MCF 10A (cell line): ENCODE measurements at regions not wholly inside any gene's neighbourhood (a gene's known extent, or its start where the extent isn't known, plus 50 kb on each side); places are given as distances from the start of the nearest gene placed in this dataset.

Experiments
- BruUV-seq: library from RNA; stranded (reverse); fragments of 400-500 nt; replicated peaks from 2 replicates; lab custom pipeline; 2021; lab: Mats Ljungman, UMichigan
- CTCF ChIA-PET: fragments of 300-600 bp; sonication (Branson Sonifier 250); formaldehyde crosslinking; extraction: SDS; loops from one replicate; lab custom pipeline; 2021; ENCODE audit warnings: antibody characterized with exemption, inconsistent platforms; lab: Yijun Ruan, JAX
- POLR2A ChIA-PET: fragments of 300-600, 350-650 bp; sonication (Branson Sonifier 250); formaldehyde crosslinking; extraction: SDS; loops from one replicate; lab custom pipeline; 2020; ENCODE audit warnings: antibody characterized with exemption, inconsistent platforms; lab: Yijun Ruan, JAX
- DNase-seq: peaks from one replicate; pipeline ENCODE4 v3.0.0-alpha.2; 2018; ENCODE audit not compliant: unreplicated experiment
- H3K27ac Mint-ChIP-seq: one replicate; pipeline ENCODE4 v1.8.0; 2022; ENCODE audit warnings: mild to moderate bottlenecking, low read depth, mixed read lengths; ENCODE audit not compliant: unreplicated experiment
- H3K27me3 Mint-ChIP-seq: one replicate; pipeline ENCODE4 v1.8.0; 2022; ENCODE audit warnings: mixed read lengths; ENCODE audit not compliant: insufficient read depth, unreplicated experiment
- H3K36me3 Mint-ChIP-seq: one replicate; pipeline ENCODE4 v1.8.0; 2022; ENCODE audit warnings: mild to moderate bottlenecking, moderate library complexity, mixed read lengths; ENCODE audit not compliant: insufficient read depth, unreplicated experiment
- H3K4me1 Mint-ChIP-seq: one replicate; pipeline ENCODE4 v1.8.0; 2022; ENCODE audit warnings: mixed read lengths; ENCODE audit not compliant: insufficient read depth, unreplicated experiment
- H3K4me3 Mint-ChIP-seq: one replicate; pipeline ENCODE4 v1.8.0; 2022; ENCODE audit warnings: mild to moderate bottlenecking, moderate library complexity, mixed read lengths; ENCODE audit not compliant: unreplicated experiment
- H3K9me3 Mint-ChIP-seq: one replicate; pipeline ENCODE4 v1.8.0; 2022; ENCODE audit warnings: mixed read lengths; ENCODE audit not compliant: unreplicated experiment
- CTCF ChIP-seq: fragments of 200-600 bp; IDR thresholded peaks from one replicate; pipeline ENCODE4 v1.8.0; 2022; ENCODE audit warnings: antibody characterized with exemption, mild to moderate bottlenecking; ENCODE audit not compliant: unreplicated experiment
- intact Hi-C: fragments of 100-400 bp; cut with micrococcal nuclease; formaldehyde crosslinking; loops from 2 replicates; pipeline ENCODE4 v1.14.1; 2022

GRCh38 chr1:60280256-60280655, 206.7 kb upstream of the C1orf87 start:
- no peak for DNase-seq
- peaks cover 17% of the 10 kb centered on the region for H3K4me1 Mint-ChIP-seq
- ChIA-PET POLR2A (no interaction called here), CTCF (interaction anchor here (0.7 to 3.3 kb wide), 19 partner anchors 7 to 836 kb away, joined by 3 to 82 read pairs (median 6); no protein-coding TSS in a partner anchor)
- intact Hi-C loops = loop anchor here (2.0 to 5.0 kb wide), 5 partner anchors 308 to 763 kb away; no protein-coding TSS in a partner anchor
- no TSS peak for BruUV-seq
- H3K4me3 Mint-ChIP-seq = no peak overlapping the region
- H3K36me3 Mint-ChIP-seq = no peaks in the 10 kb centered on the region
- H3K27ac Mint-ChIP-seq = no peak overlapping the region
- no peaks in the 10 kb centered on the region for H3K27me3 Mint-ChIP-seq
- no peaks in the 10 kb centered on the region for H3K9me3 Mint-ChIP-seq
- TF ChIP-seq CTCF = no peak

- CTCF ChIA-PET = interaction anchor here (0.7 to 3.3 kb wide), 6 partner anchors 11 to 1855 kb away, joined by 3 to 82 read pairs (median 3); no protein-coding TSS in a partner anchor
- BruUV-seq = no TSS peak
- no peak overlapping the region for H3K27ac Mint-ChIP-seq
Observed at GRCh38 chr1:60279798-60280197, 206.2 kb upstream of the C1orf87 start.

GRCh38 chr1:60277269-60277668, 203.7 kb upstream of the C1orf87 start:
- no peaks in the 10 kb centered on the region for H3K9me3 Mint-ChIP-seq
- H3K4me1 Mint-ChIP-seq = peaks cover 17% of the 10 kb centered on the region
- BruUV-seq = no TSS peak
- no peaks in the 10 kb centered on the region for H3K36me3 Mint-ChIP-seq
- no peak overlapping the region for H3K4me3 Mint-ChIP-seq
- H3K27ac Mint-ChIP-seq = no peak overlapping the region
- no peak for DNase-seq
- no peak for TF ChIP-seq CTCF
- ChIA-PET POLR2A (no interaction called here), CTCF (interaction anchor here (0.9 to 1.0 kb wide), 2 partner anchors 265 to 763 kb away, joined by 3 read pairs; no protein-coding TSS in a partner anchor)
- peaks cover 2% of the 10 kb centered on the region for H3K27me3 Mint-ChIP-seq
- intact Hi-C loops = no loop called here

More at GRCh38 chr1:60279798-60280197, 206.2 kb upstream of the C1orf87 start:
- Mint-ChIP-seq H3K27me3 (no peaks in the 10 kb centered on the region), H3K36me3 (no peaks in the 10 kb centered on the region), H3K9me3 (no peaks in the 10 kb centered on the region), H3K4me1 (peaks cover 17% of the 10 kb centered on the region), H3K4me3 (no peak overlapping the region)
- no peak for TF ChIP-seq CTCF
- DNase-seq = no peak
- POLR2A ChIA-PET = no interaction called here
- intact Hi-C loops = loop anchor here (2.0 to 5.0 kb wide), 5 partner anchors 307 to 763 kb away; no protein-coding TSS in a partner anchor

GRCh38 chr1:60274422-60275290, 201.1 kb upstream of the C1orf87 start:
- no TSS peak for BruUV-seq
- ChIA-PET CTCF (interaction anchor here (0.8 kb wide), 1 partner anchor 491 kb away, joined by 3 read pairs; no protein-coding TSS in a partner anchor), POLR2A (interaction anchor here (0.7 kb wide), 1 partner anchor 44 kb away, joined by 6 read pairs; no protein-coding TSS in a partner anchor)
- TF ChIP-seq CTCF = no peak
- H3K27ac Mint-ChIP-seq = no peak overlapping the region
- H3K36me3 Mint-ChIP-seq = no peaks in the 10 kb centered on the region
- no peaks in the 10 kb centered on the region for H3K9me3 Mint-ChIP-seq
- no peak for DNase-seq
- H3K4me3 Mint-ChIP-seq = no peak overlapping the region
- H3K27me3 Mint-ChIP-seq = peaks cover 12% of the 10 kb centered on the region
- H3K4me1 Mint-ChIP-seq = peaks cover 1% of the 10 kb centered on the region
- intact Hi-C loops = no loop called here
